ENCODE measurements at regions not wholly inside any gene's neighbourhood (a gene's known extent, or its start where the extent isn't known, plus 50 kb on each side); places are given as distances from the start of the nearest gene placed in this dataset.

- TF ChIP-seq ZNF462 (CRISPR knock-in tag; IDR thresholded peaks at IDR 0.05) (no peak), POLR2AphosphoS5 (IDR thresholded peaks at IDR 0.05; ENCODE audit: low read depth) (no peak), CREB1 (CRISPR knock-in tag; IDR thresholded peaks at IDR 0.05; ENCODE audit: low read depth) (no peak), EZH2phosphoT487 (IDR thresholded peaks at IDR 0.05; ENCODE audit: unreplicated experiment) (no peak), ZNF114 (CRISPR knock-in tag; IDR thresholded peaks at IDR 0.05) (no peak), JUNB (IDR thresholded peaks at IDR 0.05; ENCODE audit: unreplicated experiment) (no peak), EZH2 (IDR thresholded peaks at IDR 0.05; ENCODE audit: low read depth, unreplicated experiment) (no peak), STAT1 (IDR thresholded peaks at IDR 0.05; ENCODE audit: unreplicated experiment) (no peak)
These were observed 1333.9 kb downstream of the BRD1 start (continued) for GRCh38 chr22:48493733-48494132.

GRCh38 chr22:48492366-48493320 is 1335.0 kb downstream of the BRD1 start:
- Histone ChIP-seq H3K4me2 (no peak overlapping the region), H3K9me2 (ENCODE audit: insufficient read depth) (no peaks in the 10 kb centered on the region), H3F3A (replicated peaks; ENCODE audit: low read depth) (no peaks in the 10 kb centered on the region), H3K27ac (ENCODE audit: low read depth) (no peak overlapping the region), H3K27me3 (ENCODE audit: insufficient read depth) (peaks cover 22% of the 10 kb centered on the region; the same call in 1 of the 2 replicates), H3K36me3 (ENCODE audit: insufficient read depth) (no peaks in the 10 kb centered on the region), H4K20me1 (replicated peaks; ENCODE audit: insufficient read depth) (no peaks in the 10 kb centered on the region), H3K4me3 (no peak overlapping the region), H3K4me1 (ENCODE audit: insufficient read depth) (peaks cover 8% of the 10 kb centered on the region; the same call in 1 of the 2 replicates), H3K79me2 (replicated peaks; ENCODE audit: insufficient read depth) (peaks cover 13% of the 10 kb centered on the region), H2AFZ (no peak overlapping the region)
- Mint-ChIP-seq H3K27me3 (ENCODE audit: insufficient read depth, low read depth, poor library complexity) (peaks cover 20% of the 10 kb centered on the region), H3K9me3 (no peaks in the 10 kb centered on the region), H3K4me1 (peaks cover 48% of the 10 kb centered on the region), H3K4me3 (peak overlapping the region; percentile 55), H3K27ac (no peak overlapping the region), H3K36me3 (ENCODE audit: low read depth) (0 out of 3 replicates have a peak, but pooled peaks cover 2% of the 10 kb centered on the region)
- ATAC-seq (peak; percentile 19), DNase-seq (ENCODE audit: low spot score) (peak; percentile 79)
- TF ChIP-seq CTCF (conservative IDR thresholded peaks at IDR 0.05; ENCODE audit: low read depth in 2 of 2) (peak; percentile 64 to 67), NANOG (IDR thresholded peaks at IDR 0.05; ENCODE audit: borderline replicate concordance) (no peak)

All from GM23338 (cell line).